ENCODE measurements at regions not wholly inside any gene's neighbourhood (a gene's known extent, or its start where the extent isn't known, plus 50 kb on each side); places are given as distances from the start of the nearest gene placed in this dataset.

DNA sequence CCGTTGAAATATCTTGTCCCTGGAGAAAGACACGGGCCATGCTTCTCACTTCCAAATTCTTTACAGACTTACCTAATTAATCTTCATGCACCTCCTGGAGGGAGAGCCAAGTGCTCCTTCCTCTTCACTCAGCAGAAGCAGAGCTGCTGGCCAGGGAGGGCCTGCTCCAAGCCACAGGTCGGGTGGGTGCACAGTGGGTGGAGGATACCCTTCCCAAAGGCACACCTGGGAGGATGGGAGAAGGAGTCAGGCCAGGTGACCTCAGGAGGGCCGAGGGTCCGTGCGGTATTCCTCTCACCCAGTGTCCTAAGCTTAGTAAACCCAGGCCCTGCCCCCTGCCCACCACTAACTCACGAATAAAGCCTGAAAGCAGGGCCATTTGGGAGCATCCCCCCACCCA lies 171.3 kb upstream of the RPL38 start:
- H3K4me3 ChIP-seq (ENCODE audit: low read depth, low read length): no peak overlapping the region

DNA sequence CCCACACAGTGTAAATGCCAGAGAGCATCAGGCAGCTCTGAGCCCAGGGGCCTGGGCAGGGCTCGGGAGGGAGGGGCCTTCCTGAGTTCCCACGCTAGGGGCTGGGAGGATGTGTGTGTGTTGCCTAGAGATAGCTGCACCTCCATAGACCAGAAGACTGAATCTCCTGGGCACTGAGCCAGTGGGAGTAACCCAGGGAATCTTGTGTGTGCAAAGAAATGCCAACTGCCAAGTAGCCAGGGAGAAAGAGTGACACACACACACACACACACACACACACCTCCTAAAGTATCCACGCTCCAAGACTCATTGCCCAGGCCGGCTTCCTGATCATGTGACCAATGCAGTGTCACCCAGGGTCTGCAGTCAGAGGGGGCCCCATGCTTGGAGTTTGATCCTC lies 166.2 kb upstream of the RPL38 start:
- H3K4me3 ChIP-seq (ENCODE audit: low read depth, low read length): no peak overlapping the region

DNA sequence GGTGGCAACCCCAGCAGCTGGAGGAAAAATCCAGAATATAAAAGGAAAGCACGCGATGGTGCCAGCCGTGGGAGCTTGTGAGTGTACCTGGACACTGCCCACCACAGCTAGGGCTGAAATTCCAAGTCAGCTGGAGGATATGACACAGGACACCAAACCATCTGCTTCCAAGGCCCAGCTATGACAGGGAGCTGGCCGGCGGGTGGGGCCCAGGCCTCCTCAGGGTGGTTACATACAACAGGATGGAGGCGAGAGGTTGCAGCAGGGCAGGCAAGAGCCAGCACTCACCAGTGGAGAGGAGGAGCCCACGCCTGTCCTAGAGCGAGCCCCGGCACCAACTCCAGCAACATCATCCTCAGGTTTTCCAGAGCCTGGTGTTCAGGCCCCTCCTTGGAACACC lies 163.2 kb upstream of the RPL38 start:
- no peak overlapping the region for H3K4me3 ChIP-seq (ENCODE audit: low read depth, low read length)

DNA sequence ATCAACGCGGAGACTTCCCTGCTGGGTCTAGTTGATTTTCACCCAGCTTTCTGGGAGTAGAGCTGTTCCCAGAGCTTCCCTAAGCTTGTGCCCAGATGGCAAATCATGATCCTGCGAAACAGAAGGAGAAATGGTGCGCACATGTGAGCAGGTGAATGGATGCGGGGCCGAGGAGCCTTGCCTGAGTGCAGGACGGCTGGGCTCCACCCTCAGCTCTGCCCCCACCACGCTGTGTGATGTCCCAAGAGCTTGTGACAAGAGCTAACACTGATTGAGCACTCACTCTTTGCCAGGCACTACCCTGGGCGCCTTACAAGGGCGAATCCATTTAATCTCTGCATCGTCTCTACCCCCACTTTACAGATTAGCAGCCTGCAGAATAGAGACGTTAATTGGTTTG lies 162.7 kb upstream of the RPL38 start:
- no peak overlapping the region for H3K4me3 ChIP-seq (ENCODE audit: low read depth, low read length)

DNA sequence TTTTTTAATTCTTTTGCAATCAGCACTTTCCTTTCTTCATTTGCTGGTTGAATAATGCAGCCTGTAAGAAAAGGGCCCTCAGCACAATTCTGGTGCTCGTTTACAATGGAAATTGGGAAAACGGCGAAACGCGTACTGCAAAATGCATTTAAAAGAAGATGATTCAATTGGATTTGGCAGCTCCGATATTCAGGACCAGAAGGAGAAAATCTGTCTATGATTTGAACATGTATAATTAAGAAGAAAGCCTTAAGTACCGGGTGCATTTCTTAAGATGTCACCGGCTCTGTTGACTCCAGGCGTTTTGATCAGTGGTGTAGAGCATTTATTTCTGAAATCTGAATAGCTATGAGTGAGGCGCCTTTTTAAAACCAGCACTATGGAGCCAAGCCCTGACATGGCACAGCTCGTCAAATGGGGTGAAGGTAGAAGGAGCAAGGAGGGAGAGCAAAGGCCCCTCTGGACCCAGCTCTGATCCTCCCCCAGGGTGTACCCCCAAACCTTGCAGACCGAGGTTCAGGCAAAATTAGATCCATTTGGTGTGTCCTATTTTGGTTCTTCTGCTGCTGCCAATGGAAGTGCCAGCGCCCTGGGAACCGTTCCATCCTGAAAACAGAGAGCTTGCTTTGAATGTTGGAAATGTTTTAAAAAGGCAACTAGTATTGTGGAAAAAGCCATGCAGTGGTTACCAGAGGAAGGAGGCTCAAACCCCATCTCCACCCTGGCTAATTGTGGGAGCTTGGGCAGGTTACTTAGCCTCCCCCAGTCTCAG lies 161.4 kb upstream of the RPL38 start:
- no peak overlapping the region for H3K4me3 ChIP-seq (ENCODE audit: low read depth, low read length)

DNA sequence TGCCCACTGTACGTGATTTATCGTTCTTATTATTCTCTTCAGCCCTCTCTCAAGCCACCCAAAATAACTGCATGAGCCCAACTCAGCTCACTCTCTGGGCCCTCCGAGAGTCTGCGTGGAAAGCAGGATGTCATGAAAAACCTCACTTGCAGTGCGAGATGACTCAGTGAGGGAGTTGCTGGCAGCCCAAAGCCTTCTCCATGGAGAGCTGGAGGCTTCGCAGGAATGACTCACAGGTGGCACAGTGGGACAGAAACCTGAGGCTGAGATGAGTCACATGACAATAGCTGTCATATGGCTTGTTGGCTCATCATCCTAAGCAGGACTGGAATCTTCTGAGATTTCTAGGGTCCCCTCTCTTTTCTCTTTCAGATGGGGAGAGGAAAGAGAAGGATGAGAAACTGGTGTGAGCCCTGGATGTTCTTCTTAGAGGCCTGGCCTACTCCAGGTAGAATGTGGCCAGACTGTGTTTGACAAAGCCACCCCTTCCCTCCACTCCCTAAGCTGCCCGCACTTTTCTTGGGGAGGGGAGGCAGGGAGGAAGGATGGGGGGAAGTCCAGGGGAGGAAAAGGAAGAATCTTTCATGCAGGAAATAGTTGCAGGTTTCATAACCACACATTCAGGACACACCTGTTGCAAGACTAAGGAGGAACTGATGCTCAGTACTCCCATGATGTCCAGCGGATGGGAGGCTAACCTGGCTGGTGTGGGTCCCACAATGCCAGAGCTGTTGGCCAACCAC lies 160.6 kb upstream of the RPL38 start:
- H3K4me3 ChIP-seq (ENCODE audit: low read depth, low read length): no peak overlapping the region

DNA sequence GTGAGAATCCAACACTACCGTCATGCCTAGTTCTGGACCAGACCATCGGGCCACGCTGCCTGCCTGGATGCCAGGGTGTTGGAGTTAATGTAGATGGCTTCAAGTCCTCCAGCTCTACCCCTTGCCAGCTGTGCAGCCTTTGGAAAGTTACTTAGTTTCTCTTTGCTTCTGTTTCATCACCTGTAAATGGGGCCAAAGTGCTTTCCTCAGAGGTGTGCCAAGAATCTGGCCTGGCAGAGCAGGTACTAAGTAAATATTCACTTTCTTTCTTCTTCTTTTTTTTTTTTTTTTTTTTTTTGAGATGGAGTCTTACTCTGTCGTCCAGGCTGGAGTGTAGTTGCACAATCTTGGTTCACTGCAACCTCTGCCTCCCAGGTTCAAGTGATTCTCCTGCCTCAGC lies 159.5 kb upstream of the RPL38 start:
- H3K4me3 ChIP-seq (ENCODE audit: low read depth, low read length): no peak overlapping the region

DNA sequence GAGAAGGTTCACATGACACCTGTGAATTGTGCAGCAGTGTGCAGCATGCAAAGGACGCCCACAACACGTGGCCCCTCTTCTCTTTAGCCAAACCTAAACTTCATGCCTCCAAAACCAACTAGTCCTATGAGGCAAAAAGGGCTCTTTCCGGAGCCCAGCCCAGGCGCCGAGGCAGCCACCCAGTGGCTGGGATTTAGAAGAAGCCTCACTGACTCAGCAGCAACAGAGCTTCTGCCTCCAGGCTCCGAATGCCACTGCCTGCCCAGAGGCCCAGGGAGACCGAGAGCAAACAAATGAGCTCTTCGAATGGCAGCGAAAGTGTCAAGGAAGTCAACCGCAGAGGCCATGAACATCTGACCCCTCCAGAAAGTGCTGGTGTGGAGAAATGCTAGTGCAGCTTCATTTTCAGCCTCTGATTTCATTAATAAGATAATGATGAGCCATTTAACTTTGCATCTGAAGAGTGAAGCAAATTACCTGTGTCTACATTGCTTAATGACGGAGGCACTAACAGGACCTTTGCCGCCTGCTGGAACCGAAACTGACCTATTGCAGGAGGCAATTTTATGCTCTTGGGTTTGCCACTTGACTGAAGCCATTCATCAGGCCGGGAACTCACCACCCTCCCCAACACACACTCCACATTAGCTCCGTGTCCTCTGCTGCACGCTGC lies 157.7 kb upstream of the RPL38 start:
- no peak overlapping the region for H3K4me3 ChIP-seq (ENCODE audit: low read depth, low read length)

DNA sequence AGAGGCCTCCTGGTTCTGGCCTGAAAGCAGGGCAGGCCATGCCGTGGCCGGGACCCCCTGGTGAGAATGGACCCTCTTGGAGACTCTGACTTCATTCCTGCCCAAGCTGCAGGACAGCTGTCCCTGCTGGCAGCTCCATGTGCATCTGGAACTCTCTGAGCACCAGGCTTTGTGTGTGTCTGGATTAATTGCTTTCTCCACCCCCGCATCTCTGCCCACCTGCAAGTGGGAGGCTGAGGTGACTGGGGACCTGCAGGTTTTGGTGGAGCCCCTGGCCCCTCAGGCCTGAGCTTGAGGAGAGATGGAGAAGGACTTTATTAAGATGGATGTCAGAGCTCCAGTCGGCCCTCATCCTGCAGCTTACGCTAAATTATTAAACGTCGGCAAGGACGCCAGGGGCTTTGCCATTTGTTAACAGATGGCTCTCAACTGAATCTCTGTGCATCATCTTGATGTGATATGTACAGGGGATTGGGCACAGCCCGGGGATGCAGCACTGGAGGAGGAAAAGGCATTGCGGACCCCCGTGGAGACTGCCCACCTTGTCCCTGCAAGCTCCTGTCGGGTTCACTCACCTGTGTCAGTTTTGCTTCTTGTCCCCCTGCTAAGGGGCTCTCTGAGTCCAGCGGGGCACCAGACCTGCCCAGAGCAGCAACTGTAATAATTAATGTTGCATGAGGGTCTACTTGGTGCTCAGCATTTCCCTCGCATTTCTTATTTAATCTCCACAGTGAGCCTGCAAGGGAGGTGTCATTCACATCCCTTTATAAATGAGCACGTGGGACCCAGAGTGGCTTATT lies 154.1 kb upstream of the RPL38 start:
- H3K4me3 ChIP-seq (ENCODE audit: low read depth, low read length): no peak overlapping the region

DNA sequence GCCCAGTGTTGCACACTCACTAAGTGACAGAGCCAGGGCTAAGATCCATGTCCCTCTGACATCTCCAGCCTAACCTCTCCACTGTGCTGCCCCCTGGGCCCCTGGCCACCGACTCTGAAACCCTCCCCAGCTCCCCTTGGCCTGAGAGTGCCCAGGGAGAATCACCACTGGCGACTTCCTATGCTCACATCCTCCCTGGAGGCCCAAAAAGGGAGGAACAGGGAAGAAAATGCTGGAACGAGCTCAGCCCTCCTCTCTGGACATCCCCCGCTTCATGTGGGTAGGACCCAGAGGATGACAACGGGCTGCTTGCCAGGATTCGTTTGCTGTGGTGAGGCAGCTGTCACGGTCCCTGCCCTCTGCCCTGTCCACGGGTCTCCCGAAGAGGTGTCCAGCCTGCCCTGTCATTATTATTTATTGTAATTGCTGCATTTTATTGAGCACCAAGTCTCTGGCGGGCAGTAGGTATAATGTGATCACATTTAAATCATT lies 153.5 kb upstream of the RPL38 start:
- H3K4me3 ChIP-seq (ENCODE audit: low read depth, low read length): no peak overlapping the region

DNA sequence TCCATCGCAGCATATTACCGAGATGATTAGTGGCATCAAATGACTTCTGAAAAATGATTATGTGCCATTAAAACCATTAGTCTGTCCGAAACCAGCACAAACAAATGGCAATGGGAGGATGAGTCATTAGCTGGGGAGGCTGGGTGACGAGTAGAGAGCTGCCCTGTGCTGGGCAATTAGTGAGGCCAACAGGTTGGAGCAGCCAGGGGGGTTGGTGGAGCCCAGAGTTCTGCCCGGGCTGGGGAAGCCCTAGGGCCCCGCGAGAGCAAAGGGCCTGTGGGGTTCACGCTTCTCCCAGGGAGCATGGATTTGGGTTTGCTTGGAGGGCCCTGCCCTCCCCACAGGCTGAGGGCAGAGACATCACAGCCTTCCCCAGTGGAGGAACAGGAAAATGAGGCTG lies 152.1 kb upstream of the RPL38 start:
- no peak overlapping the region for H3K4me3 ChIP-seq (ENCODE audit: low read depth, low read length)

DNA sequence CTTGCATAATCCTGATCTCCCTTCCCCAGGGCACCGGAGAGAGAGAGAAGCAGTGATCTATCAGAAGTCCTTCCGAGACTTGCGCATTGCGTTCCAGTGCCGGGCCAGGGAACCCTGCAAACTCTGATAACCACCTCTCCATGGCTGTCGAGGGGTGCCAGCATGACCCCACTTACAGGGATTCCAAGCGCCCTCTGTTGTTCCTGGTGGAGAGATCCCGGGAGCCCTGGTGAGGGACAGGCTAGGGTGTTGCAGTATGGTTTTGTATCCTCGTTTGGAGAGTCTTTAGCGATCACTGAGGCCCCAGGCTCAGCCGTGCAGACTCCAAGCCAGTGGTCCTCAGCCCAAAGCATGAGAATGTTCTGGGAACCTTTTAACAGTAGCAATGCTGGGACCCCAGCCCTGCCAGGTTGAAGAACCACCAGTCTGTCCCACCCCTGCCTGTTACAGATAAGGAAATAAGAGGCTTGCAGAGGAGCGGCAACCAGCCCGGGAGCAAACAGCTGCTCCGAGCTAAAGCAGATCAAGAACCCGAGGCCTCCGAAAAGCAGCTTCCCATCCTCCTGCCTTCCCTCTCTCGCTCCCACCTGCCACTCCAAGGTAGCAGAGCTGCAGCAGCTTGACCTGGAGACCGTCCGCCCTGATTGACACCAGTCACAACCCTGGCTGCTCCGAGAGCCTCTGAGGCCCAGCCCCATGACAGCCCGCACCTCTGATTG lies 150.3 kb upstream of the RPL38 start:
- no peak overlapping the region for H3K4me3 ChIP-seq (ENCODE audit: low read depth, low read length)

DNA sequence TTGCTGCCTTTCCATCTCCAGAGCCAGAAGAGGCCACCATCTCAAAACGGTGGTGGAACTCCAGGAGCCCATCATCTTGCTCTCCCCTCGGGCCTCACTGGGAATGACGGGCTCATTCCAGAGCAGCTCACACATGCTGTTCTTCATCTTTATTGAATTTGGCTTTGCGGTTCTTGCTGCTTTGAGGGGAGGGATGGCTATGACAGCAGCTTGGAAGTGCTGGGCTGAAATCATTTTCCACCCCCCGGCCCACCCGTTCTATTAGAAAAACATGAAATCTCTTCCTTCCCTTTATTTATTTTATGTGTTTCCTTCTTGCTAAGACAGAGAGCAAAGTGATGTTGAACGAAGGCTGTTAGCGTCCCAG lies 149.8 kb upstream of the RPL38 start:
- H3K4me3 ChIP-seq (ENCODE audit: low read depth, low read length): no peak overlapping the region

DNA sequence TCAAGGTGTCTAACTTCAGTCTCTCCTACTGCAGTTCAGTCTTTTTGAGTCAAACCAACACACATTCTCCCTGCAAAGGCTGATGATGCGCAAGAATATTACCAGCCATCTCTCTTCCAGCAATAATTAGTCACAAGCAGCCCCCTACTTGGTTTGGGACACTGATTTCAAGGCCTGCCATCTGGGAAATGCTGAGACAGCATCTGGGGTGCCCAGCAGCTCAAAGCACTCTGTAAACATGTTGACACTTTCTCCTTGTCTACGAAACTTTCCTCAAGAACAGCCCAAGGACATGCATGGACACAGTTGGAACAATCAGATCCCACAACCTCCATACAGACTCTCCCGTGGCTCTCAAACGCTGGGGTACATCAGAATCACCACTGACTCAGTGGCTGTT lies 149.2 kb upstream of the RPL38 start:
- no peak overlapping the region for H3K4me3 ChIP-seq (ENCODE audit: low read depth, low read length)

DNA sequence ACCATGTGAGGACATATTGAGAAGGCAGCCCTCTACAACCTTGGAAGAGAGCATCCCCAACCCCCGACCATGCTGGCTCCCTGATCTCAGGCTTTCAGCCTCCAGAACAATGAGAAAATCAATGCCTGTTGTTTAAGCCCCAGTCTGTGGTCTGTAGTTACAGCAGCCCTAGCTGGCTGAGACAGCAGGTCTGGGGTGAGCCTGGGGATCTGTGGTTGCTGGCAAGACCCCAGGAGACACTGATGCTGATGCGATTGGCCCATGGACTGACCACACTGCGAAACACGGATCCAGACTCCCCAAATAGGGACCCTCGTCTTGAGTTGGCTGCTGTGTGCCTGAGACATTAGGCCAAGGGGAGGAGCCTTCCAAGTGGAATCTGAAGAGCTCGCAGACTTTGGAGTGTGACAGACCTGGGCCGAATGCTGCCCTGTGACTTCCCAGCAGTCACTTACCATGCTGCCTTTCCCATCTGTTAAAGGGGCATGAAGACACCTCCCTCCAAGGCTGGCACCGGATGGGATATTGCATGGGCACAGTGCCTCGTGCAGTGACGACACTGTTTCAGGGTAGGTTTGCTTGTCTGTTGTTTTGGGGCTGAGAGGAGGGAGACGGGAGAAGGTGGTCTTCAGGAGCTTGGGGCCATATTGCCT lies 147.8 kb upstream of the RPL38 start:
- H3K4me3 ChIP-seq (ENCODE audit: low read depth, low read length): no peak overlapping the region

DNA sequence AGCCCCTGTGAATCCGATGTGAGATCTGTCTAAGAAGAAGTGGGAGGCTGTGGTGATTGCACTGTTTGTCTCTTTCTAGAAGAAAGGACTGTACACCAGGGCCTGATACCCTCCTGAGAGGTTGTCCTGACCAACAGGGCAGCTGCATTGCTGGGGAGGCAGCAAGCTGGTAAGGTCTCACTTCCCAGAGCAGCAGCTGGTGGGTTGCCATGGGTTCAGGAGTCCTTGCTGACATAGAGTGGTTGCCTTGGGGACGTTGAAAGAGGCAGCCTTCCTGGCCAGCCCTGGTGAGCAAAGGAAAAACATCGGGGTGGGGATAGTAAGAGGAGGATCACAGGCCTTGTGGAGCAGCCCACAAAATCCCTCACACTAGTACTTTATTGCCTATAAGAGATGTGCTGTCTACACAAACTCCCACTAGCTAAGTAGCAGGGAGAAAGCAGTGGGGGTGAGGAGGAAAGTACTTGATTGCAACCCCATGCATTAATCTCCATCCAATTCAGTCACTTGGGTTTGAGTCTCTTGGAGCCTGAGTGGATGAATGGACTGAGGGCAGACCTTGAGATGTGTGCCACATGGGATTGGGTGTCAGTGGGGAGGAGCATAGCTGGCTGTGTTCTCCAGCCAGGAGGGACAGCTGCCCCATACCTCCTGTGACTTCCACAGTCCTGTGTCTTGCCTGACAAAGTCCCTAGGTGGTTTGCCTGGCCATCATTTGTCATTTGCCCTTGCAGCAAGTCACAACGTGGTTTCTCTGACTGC lies 143.8 kb upstream of the RPL38 start:
- H3K4me3 ChIP-seq (ENCODE audit: low read depth, low read length): no peak overlapping the region

DNA sequence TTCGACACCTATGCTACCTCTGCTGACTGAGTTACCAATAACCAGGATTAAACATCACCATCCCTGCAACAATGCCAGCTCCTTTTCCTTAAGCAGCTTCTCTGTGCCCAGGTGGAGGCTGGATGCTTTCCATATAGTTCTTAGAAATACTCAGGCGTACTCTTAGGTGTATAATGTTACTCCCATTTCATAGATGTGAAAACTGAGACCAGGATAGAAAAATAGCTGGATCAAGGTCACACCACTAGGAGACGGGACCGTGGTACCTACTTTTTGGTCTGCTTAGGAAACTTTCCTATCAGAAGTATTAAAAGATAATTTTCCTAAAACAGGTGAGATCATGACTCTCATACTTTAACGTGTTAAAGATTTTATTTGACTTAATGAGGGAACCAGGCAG lies 141.7 kb upstream of the RPL38 start:
- no peak overlapping the region for H3K4me3 ChIP-seq (ENCODE audit: low read depth, low read length)

DNA sequence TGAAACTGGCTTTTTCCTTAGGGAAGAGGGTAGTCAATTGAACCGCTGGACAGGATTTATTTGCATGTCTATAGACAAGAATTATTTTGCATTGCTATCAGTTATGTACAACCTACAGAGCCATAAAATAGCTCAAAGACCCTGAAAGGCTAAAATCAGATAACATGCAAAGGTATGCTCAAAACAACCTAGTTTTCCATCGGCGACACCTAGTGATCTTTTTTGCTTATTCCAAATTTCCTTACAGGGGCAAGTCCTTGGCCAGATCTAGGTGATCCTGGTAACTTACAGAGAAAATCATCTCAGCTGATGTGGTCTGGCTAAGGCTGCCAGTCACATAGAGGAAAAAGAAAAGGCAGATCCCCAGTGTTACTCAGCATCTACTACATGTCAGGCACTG lies 141.2 kb upstream of the RPL38 start:
- H3K4me3 ChIP-seq (ENCODE audit: low read depth, low read length): no peak overlapping the region

DNA sequence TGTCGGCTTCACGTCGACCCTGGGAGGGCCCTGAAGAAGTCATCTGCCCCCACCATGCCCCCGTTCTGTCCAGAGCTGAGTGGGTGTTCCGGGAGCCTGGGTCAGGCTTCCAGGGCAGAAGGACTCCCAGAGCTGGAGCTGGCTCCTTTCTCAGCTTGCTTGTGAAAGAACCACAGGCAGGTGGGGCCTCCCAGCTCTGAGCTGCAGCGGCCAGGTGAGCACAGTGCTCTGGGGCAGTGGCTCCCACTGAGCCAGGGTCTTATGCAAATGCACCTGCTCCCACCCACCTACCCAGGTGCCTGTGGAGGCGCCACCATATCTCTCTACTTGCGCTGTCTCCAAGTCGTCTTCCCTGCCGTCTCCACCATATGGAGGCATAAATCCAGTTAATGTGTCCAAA lies 140.0 kb upstream of the RPL38 start:
- H3K4me3 ChIP-seq (ENCODE audit: low read depth, low read length): no peak overlapping the region
